ENCODE measurements at regions not wholly inside any gene's neighbourhood (a gene's known extent, or its start where the extent isn't known, plus 50 kb on each side); places are given as distances from the start of the nearest gene placed in this dataset.
A peak's percentile ranks its signal among the peaks of the same experiment; 100 is the strongest.
"Not testable (repeated sequence)": the region's sequence is repeated elsewhere in the genome, so short reads cannot be mapped to it uniquely, and the experiment has no call there.

GRCh38 chr1:161454865-161455707 is 50.2 kb upstream of the FCGR2A start:
- not testable (repeated sequence) for DNase-seq (ENCODE audit: low spot score)

GRCh38 chr1:161453950-161454864 is 51.0 kb upstream of the FCGR2A start:
- not testable (repeated sequence) for DNase-seq (ENCODE audit: low spot score); FAIRE-seq

More at GRCh38 chr1:161454865-161455707, 50.2 kb upstream of the FCGR2A start:
- FAIRE-seq, result not testable (repeated sequence)

- not testable (repeated sequence) for FAIRE-seq; DNase-seq (ENCODE audit: low spot score)
Measured at GRCh38 chr1:161451698-161452348, 53.4 kb upstream of the FCGR2A start.

GRCh38 chr1:161447760-161448332 is 57.4 kb upstream of the FCGR2A start:
- not testable (repeated sequence) for FAIRE-seq; DNase-seq (ENCODE audit: low spot score)

- not testable (repeated sequence) for FAIRE-seq; DNase-seq (ENCODE audit: low spot score)
Measured at GRCh38 chr1:161447040-161447759, 58.1 kb upstream of the FCGR2A start.

- not testable (repeated sequence) for DNase-seq (ENCODE audit: low spot score); FAIRE-seq
Measured at GRCh38 chr1:161444725-161445124, 60.5 kb upstream of the FCGR2A start.

- FAIRE-seq; DNase-seq (ENCODE audit: low spot score): not testable (repeated sequence)
Measured at GRCh38 chr1:161444255-161444654, 61.0 kb upstream of the FCGR2A start.

- peak; percentile 69 for DNase-seq (ENCODE audit: low spot score)
- FAIRE-seq, result no peak
Measured at GRCh38 chr1:161440312-161440894, 64.9 kb upstream of the FCGR2A start.

- no peak for FAIRE-seq
- no peak for DNase-seq (ENCODE audit: low spot score)
Measured at GRCh38 chr1:161439280-161440232, 65.7 kb upstream of the FCGR2A start.

- not testable (repeated sequence) for FAIRE-seq; DNase-seq (ENCODE audit: low spot score)
Measured at GRCh38 chr1:161433191-161433590, 65.5 kb upstream of the CFAP126 start.

GRCh38 chr1:161432091-161432490 is 64.4 kb upstream of the CFAP126 start:
- FAIRE-seq (no peak), DNase-seq (ENCODE audit: low spot score) (no peak)

GRCh38 chr1:161427733-161428516 is 60.2 kb upstream of the CFAP126 start:
- DNase-seq (ENCODE audit: low spot score) (peak; percentile 58), FAIRE-seq (no peak)

- not testable (repeated sequence) for DNase-seq (ENCODE audit: low spot score); FAIRE-seq
Measured at GRCh38 chr1:161422914-161423313, 55.2 kb upstream of the CFAP126 start.

- DNase-seq (ENCODE audit: low spot score) (no peak), FAIRE-seq (no peak)
Measured at GRCh38 chr1:161421456-161421855, 53.8 kb upstream of the CFAP126 start.

- FAIRE-seq, result no peak
- no peak for DNase-seq (ENCODE audit: low spot score)
Measured at GRCh38 chr1:161420763-161421455, 53.2 kb upstream of the CFAP126 start.

- FAIRE-seq, result not testable (repeated sequence)
Measured at GRCh38 chr1:161417536-161417935, 49.9 kb upstream of the CFAP126 start.

More at GRCh38 chr1:161417536-161417935, 49.9 kb upstream of the CFAP126 start:
- DNase-seq (ENCODE audit: low spot score), result not testable (repeated sequence)

All from urothelium cell line (cell line).